MCF 10A (cell line): ENCODE measurements at regions not wholly inside any gene's neighbourhood (a gene's known extent, or its start where the extent isn't known, plus 50 kb on each side); places are given as distances from the start of the nearest gene placed in this dataset.

ENCODE experiments used
- BruUV-seq: library from RNA; stranded (reverse); fragments of 400-500 nt; replicated peaks from 2 replicates; lab custom pipeline; 2021; lab: Mats Ljungman, UMichigan
- CTCF ChIA-PET: fragments of 300-600 bp; sonication (Branson Sonifier 250); formaldehyde crosslinking; extraction: SDS; loops from one replicate; lab custom pipeline; 2021; ENCODE audit warnings: antibody characterized with exemption, inconsistent platforms; lab: Yijun Ruan, JAX
- POLR2A ChIA-PET: fragments of 300-600, 350-650 bp; sonication (Branson Sonifier 250); formaldehyde crosslinking; extraction: SDS; loops from one replicate; lab custom pipeline; 2020; ENCODE audit warnings: antibody characterized with exemption, inconsistent platforms; lab: Yijun Ruan, JAX
- DNase-seq: peaks from one replicate; pipeline ENCODE4 v3.0.0-alpha.2; 2018; ENCODE audit not compliant: unreplicated experiment
- H3K27ac Mint-ChIP-seq: one replicate; pipeline ENCODE4 v1.8.0; 2022; ENCODE audit warnings: mild to moderate bottlenecking, low read depth, mixed read lengths; ENCODE audit not compliant: unreplicated experiment
- H3K27me3 Mint-ChIP-seq: one replicate; pipeline ENCODE4 v1.8.0; 2022; ENCODE audit warnings: mixed read lengths; ENCODE audit not compliant: insufficient read depth, unreplicated experiment
- H3K36me3 Mint-ChIP-seq: one replicate; pipeline ENCODE4 v1.8.0; 2022; ENCODE audit warnings: mild to moderate bottlenecking, moderate library complexity, mixed read lengths; ENCODE audit not compliant: insufficient read depth, unreplicated experiment
- H3K4me1 Mint-ChIP-seq: one replicate; pipeline ENCODE4 v1.8.0; 2022; ENCODE audit warnings: mixed read lengths; ENCODE audit not compliant: insufficient read depth, unreplicated experiment
- H3K4me3 Mint-ChIP-seq: one replicate; pipeline ENCODE4 v1.8.0; 2022; ENCODE audit warnings: mild to moderate bottlenecking, moderate library complexity, mixed read lengths; ENCODE audit not compliant: unreplicated experiment
- H3K9me3 Mint-ChIP-seq: one replicate; pipeline ENCODE4 v1.8.0; 2022; ENCODE audit warnings: mixed read lengths; ENCODE audit not compliant: unreplicated experiment
- CTCF ChIP-seq: fragments of 200-600 bp; IDR thresholded peaks from one replicate; pipeline ENCODE4 v1.8.0; 2022; ENCODE audit warnings: antibody characterized with exemption, mild to moderate bottlenecking; ENCODE audit not compliant: unreplicated experiment
- intact Hi-C: fragments of 100-400 bp; cut with micrococcal nuclease; formaldehyde crosslinking; loops from 2 replicates; pipeline ENCODE4 v1.14.1; 2022

GRCh38 chr13:84774111-84774510, 891.8 kb upstream of the SLITRK1 start:
- POLR2A ChIA-PET, result no interaction called here
- no peak for DNase-seq
- Mint-ChIP-seq H3K27ac (no peak overlapping the region), H3K36me3 (no peaks in the 10 kb centered on the region), H3K4me1 (no peaks in the 10 kb centered on the region), H3K9me3 (no peaks in the 10 kb centered on the region), H3K27me3 (no peaks in the 10 kb centered on the region), H3K4me3 (no peak overlapping the region)
- no TSS peak for BruUV-seq
- intact Hi-C loops, result no loop called here
- CTCF ChIA-PET, result no interaction called here
- TF ChIP-seq CTCF, result no peak

- ChIA-PET CTCF (no interaction called here), POLR2A (no interaction called here)
- no peak for DNase-seq
- intact Hi-C loops, result no loop called here
- no TSS peak for BruUV-seq
- Mint-ChIP-seq H3K27ac (no peak overlapping the region), H3K9me3 (no peaks in the 10 kb centered on the region), H3K4me1 (no peaks in the 10 kb centered on the region), H3K27me3 (no peaks in the 10 kb centered on the region), H3K36me3 (no peaks in the 10 kb centered on the region), H3K4me3 (no peak overlapping the region)
- TF ChIP-seq CTCF, result no peak
These were observed 878.7 kb upstream of the SLITRK1 start for GRCh38 chr13:84760956-84761355.

GRCh38 chr13:84749126-84749525, 866.9 kb upstream of the SLITRK1 start:
- Mint-ChIP-seq H3K9me3 (no peaks in the 10 kb centered on the region), H3K27me3 (no peaks in the 10 kb centered on the region), H3K4me1 (no peaks in the 10 kb centered on the region), H3K4me3 (no peak overlapping the region), H3K27ac (no peak overlapping the region), H3K36me3 (no peaks in the 10 kb centered on the region)
- CTCF ChIA-PET, result no interaction called here
- POLR2A ChIA-PET, result no interaction called here
- no peak for TF ChIP-seq CTCF
- DNase-seq, result no peak
- BruUV-seq, result no TSS peak
- intact Hi-C loops, result no loop called here

- POLR2A ChIA-PET, result no interaction called here
- CTCF ChIA-PET, result no interaction called here
- H3K27me3 Mint-ChIP-seq, result no peaks in the 10 kb centered on the region
- no peaks in the 10 kb centered on the region for H3K36me3 Mint-ChIP-seq
- no peak overlapping the region for H3K4me3 Mint-ChIP-seq
- H3K4me1 Mint-ChIP-seq, result no peaks in the 10 kb centered on the region
- H3K27ac Mint-ChIP-seq, result no peak overlapping the region
- H3K9me3 Mint-ChIP-seq, result no peaks in the 10 kb centered on the region
- BruUV-seq, result no TSS peak
- intact Hi-C loops, result no loop called here
- no peak for DNase-seq
- no peak for TF ChIP-seq CTCF
These were observed 862.8 kb upstream of the SLITRK1 start for GRCh38 chr13:84745051-84745551.
